Smooth muscle cell of the brain vasculature (primary cell): ENCODE measurements at regions not wholly inside any gene's neighbourhood (a gene's known extent, or its start where the extent isn't known, plus 50 kb on each side); places are given as distances from the start of the nearest gene placed in this dataset.
"Not testable (repeated sequence)": the region's sequence is repeated elsewhere in the genome, so short reads cannot be mapped to it uniquely, and the experiment has no call there.

Experiments
- DNase-seq: peaks from one replicate; pipeline ENCODE4 v3.0.0-alpha.2; 2012; ENCODE audit warnings: low read depth, low spot score

- no peak for DNase-seq
Measured at GRCh38 chr5:33205727-33206410, 234.9 kb upstream of the TARS1 start.

- DNase-seq = no peak
Measured at GRCh38 chr5:33206962-33207506, 233.7 kb upstream of the TARS1 start.

GRCh38 chr5:33209252-33209651, 231.5 kb upstream of the TARS1 start:
- DNase-seq = no peak

- not testable (repeated sequence) for DNase-seq
Measured at GRCh38 chr5:33210221-33210620, 230.5 kb upstream of the TARS1 start.

- DNase-seq = no peak
Measured at GRCh38 chr5:33210978-33211377, 229.8 kb upstream of the TARS1 start.

GRCh38 chr5:33212439-33212838, 228.3 kb upstream of the TARS1 start:
- DNase-seq = no peak

- no peak for DNase-seq
Measured at GRCh38 chr5:33212900-33213299, 227.9 kb upstream of the TARS1 start.

GRCh38 chr5:33223563-33224284, 217.0 kb upstream of the TARS1 start:
- no peak for DNase-seq

- no peak for DNase-seq
Measured at GRCh38 chr5:33224285-33224961, 216.3 kb upstream of the TARS1 start.

- no peak for DNase-seq
Measured at GRCh38 chr5:33227247-33227646, 213.5 kb upstream of the TARS1 start.

- DNase-seq = no peak
Measured at GRCh38 chr5:33227746-33228145, 213.0 kb upstream of the TARS1 start.

- no peak for DNase-seq
Measured at GRCh38 chr5:33228149-33228548, 212.6 kb upstream of the TARS1 start.

- no peak for DNase-seq
Measured at GRCh38 chr5:33229216-33229615, 211.5 kb upstream of the TARS1 start.

- no peak for DNase-seq
Measured at GRCh38 chr5:33230467-33231078, 210.2 kb upstream of the TARS1 start.

GRCh38 chr5:33231214-33231710, 209.5 kb upstream of the TARS1 start:
- DNase-seq = no peak

- no peak for DNase-seq
Measured at GRCh38 chr5:33231935-33232334, 208.8 kb upstream of the TARS1 start.

- no peak for DNase-seq
Measured at GRCh38 chr5:33232731-33233505, 207.8 kb upstream of the TARS1 start.

GRCh38 chr5:33235304-33235703, 205.5 kb upstream of the TARS1 start:
- DNase-seq = no peak

- no peak for DNase-seq
Measured at GRCh38 chr5:33235824-33236223, 204.9 kb upstream of the TARS1 start.

GRCh38 chr5:33237471-33237870, 203.3 kb upstream of the TARS1 start:
- no peak for DNase-seq
